ENCODE measurements at regions not wholly inside any gene's neighbourhood (a gene's known extent, or its start where the extent isn't known, plus 50 kb on each side); places are given as distances from the start of the nearest gene placed in this dataset.

- TF ChIP-seq CTCF (IDR thresholded peaks at IDR 0.05) (no peak), POLR2A (IDR thresholded peaks at IDR 0.05) (no peak)
These were observed 618.7 kb downstream of the VRK1 start for GRCh38 chr14:97415907-97416306.
